HepG2 (cell line): ENCODE measurements at regions not wholly inside any gene's neighbourhood (a gene's known extent, or its start where the extent isn't known, plus 50 kb on each side); places are given as distances from the start of the nearest gene placed in this dataset.
"Not testable (repeated sequence)": the region's sequence is repeated elsewhere in the genome, so short reads cannot be mapped to it uniquely, and the experiment has no call there.

Experiments
- CHD2 ChIP-seq: IDR thresholded peaks from 2 replicates; pipeline ENCODE4 v1.6.1; 2011; ENCODE audit warnings: low read depth, low read length, improper control_type of control experiment
- EZH2 ChIP-seq: conservative IDR thresholded peaks from 2 replicates; pipeline ENCODE4 v1.6.1; 2012; ENCODE audit warnings: mild to moderate bottlenecking, low read depth, low read length, moderate library complexity
- KDM1A ChIP-seq: IDR thresholded peaks from 2 replicates; pipeline ENCODE4 v1.6.1; 2016; ENCODE audit warnings: missing compliant biosample characterization
- MED13 ChIP-seq: sonication (generic); formaldehyde crosslinking; IDR thresholded peaks from 2 replicates; pipeline ENCODE4 v1.5.0; 2020; ENCODE audit warnings: missing genetic modification reagents
- NFKBIZ ChIP-seq: IDR thresholded peaks from 2 replicates; pipeline ENCODE4 v1.6.1; 2018; ENCODE audit warnings: missing genetic modification reagents, missing compliant biosample characterization
- PHF8 ChIP-seq: sonication (generic); formaldehyde crosslinking; IDR thresholded peaks from 2 replicates; pipeline ENCODE4 v1.5.0; 2020; ENCODE audit warnings: missing genetic modification reagents
- RAD51 ChIP-seq: fragments of 450-650 bp; IDR thresholded peaks from 2 replicates; pipeline ENCODE4 v1.6.1; 2016; ENCODE audit warnings: borderline replicate concordance
- STAT5B ChIP-seq: sonication (generic); formaldehyde crosslinking; IDR thresholded peaks from 2 replicates; pipeline ENCODE4 v1.4.0; 2020; ENCODE audit warnings: missing genetic modification reagents
- TF ChIP-seq, protein P1 (sequence below): sonication (generic); formaldehyde crosslinking; IDR thresholded peaks from 2 replicates; pipeline ENCODE4 v1.5.0; 2020; ENCODE audit warnings: mild to moderate bottlenecking, missing genetic modification reagents, moderate library complexity
- TF ChIP-seq, protein P2 (sequence below): sonication (generic); formaldehyde crosslinking; IDR thresholded peaks from 2 replicates; pipeline ENCODE4 v1.8.1; 2022; ENCODE audit warnings: mild to moderate bottlenecking, missing genetic modification reagents

DNA sequence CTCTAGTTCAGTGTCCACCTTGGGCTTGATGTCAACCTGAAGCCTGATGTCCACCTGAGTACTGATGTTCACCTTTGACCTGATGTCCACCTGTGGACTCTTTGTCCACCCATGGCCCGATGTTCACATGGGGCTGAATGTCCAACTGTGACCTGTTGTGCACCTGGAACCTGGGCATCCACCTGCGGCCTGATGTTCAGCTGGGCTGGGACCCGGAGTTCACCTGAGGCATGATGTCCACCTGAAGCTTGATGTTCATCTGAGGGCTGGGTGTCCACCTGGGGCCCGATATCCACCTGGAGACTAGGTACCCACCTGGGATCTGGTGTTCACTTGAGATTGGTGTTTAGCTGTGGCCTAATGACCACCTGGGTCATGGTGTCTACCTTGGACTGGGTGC, 231.3 kb downstream of the CCDC74A start:
- not testable (repeated sequence) for TF ChIP-seq CHD2; STAT5B (CRISPR knock-in tag); PHF8 (CRISPR knock-in tag); EZH2; RAD51; NFKBIZ (CRISPR knock-in tag); KDM1A; MED13 (CRISPR knock-in tag)
- TF ChIP-seq, protein P1, sequence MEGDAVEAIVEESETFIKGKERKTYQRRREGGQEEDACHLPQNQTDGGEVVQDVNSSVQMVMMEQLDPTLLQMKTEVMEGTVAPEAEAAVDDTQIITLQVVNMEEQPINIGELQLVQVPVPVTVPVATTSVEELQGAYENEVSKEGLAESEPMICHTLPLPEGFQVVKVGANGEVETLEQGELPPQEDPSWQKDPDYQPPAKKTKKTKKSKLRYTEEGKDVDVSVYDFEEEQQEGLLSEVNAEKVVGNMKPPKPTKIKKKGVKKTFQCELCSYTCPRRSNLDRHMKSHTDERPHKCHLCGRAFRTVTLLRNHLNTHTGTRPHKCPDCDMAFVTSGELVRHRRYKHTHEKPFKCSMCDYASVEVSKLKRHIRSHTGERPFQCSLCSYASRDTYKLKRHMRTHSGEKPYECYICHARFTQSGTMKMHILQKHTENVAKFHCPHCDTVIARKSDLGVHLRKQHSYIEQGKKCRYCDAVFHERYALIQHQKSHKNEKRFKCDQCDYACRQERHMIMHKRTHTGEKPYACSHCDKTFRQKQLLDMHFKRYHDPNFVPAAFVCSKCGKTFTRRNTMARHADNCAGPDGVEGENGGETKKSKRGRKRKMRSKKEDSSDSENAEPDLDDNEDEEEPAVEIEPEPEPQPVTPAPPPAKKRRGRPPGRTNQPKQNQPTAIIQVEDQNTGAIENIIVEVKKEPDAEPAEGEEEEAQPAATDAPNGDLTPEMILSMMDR (CRISPR knock-in tag): not testable (repeated sequence)
- TF ChIP-seq, protein P2, sequence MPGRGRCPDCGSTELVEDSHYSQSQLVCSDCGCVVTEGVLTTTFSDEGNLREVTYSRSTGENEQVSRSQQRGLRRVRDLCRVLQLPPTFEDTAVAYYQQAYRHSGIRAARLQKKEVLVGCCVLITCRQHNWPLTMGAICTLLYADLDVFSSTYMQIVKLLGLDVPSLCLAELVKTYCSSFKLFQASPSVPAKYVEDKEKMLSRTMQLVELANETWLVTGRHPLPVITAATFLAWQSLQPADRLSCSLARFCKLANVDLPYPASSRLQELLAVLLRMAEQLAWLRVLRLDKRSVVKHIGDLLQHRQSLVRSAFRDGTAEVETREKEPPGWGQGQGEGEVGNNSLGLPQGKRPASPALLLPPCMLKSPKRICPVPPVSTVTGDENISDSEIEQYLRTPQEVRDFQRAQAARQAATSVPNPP (CRISPR knock-in tag): not testable (repeated sequence)
